Activated CD4-positive, alpha-beta T cell treated with anti-CD3 and anti-CD28 coated beads, Interleukin-2, amount 50 U/mL, for 1 hour (primary cell): ENCODE measurements at regions not wholly inside any gene's neighbourhood (a gene's known extent, or its start where the extent isn't known, plus 50 kb on each side); places are given as distances from the start of the nearest gene placed in this dataset.

Experiments
- DNase-seq: peaks from one replicate; pipeline ENCODE4 v3.0.0-alpha.2; 2020

DNA sequence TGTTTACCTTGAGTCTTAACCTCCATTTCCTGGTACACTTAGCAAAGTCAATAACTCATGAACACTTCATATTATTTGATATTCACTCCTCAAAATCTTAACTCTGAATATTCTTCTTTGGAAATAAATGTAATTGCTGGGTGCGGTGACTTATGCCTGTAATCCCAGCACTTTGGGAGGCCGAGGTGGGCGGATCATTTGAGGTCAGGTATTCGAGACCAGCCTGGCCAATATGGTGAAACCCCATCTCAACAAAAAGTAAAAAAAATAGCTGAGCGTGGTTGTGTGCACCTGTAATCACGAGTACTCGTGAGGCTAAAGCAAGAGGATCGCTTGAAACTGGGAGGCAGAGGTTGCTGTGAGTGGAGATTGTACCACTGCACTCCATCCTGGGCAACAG is 201.3 kb upstream of the DSEL start:
- no peak for DNase-seq

DNA sequence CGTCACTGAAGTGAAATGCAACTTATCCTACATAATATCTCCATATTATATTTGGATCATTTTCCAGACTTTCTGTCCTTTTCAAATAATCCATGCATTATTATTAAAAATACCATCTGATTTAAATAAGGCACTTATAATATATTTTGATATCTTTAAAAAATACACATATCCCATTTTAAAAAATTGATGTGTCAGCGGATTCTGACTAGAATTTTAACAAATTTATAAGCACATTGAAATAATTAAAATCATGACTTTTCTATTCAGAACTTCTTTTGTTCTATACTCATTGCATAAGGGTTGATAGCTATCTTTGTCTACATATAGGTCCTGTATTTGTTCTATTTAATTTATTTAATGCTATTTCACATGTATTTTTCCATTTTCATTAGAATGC is 199.0 kb upstream of the DSEL start:
- no peak for DNase-seq

DNA sequence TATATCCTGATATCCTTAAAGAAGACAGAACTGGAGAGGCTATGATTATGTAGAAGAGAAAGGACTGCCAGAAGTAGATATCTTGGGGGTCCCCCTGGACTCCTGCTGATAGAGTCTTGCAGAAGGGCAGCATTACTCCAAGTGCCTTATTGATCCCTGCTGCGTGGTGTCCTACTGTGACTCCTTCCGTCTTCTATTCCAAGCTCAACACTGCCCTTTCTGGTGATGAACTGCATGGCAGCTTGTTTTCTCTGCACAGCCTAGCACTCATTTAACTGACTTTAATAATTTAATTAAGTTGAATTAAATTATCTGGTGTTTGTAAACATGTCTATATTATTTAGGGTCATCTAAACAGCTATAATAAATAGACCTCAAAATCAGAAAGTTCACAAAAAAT is 194.1 kb upstream of the DSEL start:
- no peak for DNase-seq

DNA sequence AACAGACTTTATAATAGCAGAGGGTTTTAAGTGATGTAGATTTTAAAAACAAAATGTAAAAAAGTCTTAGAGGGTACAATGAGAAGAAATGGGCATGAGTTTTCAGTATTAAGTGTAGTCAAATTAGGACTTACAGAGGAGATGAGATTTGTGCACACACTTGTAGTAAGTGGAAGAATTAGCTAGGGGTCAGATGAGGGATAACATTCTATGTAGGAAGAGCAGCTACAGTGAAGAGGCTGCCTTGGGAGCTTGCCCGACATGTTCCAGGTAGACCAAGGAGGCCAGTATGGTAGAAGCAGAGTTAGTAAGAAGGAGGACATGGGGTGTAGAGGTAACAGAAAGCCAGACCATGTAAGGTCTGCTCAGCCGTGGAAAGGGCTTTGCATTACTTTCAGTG is 189.2 kb upstream of the DSEL start:
- no peak for DNase-seq

DNA sequence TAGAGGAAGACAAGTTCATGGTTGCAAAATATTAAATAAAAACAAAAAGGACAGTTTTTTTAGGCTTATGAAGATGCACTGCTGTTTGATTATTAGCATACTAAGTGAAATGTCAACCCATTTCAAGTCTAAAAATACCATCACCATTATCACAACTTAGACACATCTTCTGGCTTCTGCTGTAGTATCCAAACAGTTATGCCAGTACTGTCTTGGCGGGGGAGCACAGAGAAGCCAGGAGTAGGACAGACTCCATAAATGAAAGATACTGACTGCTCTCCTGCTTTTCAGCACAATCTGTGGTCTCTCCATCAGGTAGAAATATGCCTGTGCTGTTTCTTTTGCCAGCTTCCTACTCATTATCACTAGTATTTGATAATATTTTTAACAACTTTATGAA is 179.2 kb upstream of the DSEL start:
- DNase-seq, result no peak

DNA sequence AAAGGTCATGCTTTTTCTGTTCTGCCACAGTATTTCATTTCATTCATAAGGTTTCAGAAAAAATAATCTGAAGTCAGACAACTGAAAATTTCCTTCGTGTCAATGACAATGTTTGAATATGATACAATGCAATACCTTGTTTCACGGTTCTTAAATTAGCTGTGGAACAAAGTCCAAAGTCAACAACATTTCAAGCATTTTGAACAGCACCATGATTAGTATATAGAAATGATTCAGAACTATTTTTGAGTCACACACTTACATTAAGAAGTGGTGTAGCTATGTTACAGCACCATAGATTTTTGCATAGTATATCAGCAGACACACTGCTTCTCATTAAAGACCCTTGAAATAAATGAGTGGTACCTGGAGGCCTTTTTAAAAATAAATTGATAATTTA is 178.3 kb upstream of the DSEL start:
- DNase-seq, result no peak

DNA sequence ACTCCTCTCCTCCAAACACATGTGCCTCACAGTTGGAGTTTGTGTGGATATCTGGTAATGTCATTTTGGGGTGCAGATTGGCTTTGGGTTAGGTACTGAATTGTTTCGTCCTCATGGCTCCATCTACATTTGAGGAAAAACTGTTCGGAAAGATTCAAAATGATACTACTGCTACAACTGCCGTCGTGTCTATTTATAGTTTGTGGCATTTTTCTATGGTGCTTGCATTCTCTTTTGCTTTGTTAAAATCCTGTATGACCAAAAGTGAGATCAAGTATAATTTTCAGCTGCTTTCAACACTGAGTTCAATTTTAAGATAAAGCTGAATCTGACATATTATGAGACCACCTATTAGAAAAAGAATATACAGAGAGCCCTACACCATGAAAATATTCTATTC is 176.3 kb upstream of the DSEL start:
- DNase-seq, result no peak

DNA sequence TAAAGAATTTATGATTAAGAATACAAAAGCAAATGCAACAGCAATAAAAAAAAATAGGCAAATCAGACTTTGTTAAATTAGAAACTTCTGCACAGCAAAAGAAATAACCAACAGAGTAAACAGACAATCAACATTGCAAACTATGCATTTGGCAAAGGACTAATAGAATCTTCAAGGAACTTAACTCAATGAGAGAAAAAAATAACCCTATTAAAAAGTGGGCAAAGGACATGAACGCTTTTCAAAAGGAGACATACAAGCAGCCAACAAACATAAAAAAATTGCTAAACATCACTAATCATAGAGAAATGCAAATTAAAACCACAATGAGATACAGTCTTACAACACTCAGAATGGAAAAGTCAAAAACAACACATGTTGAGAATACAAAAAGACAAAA is 166.0 kb upstream of the DSEL start:
- DNase-seq, result no peak

DNA sequence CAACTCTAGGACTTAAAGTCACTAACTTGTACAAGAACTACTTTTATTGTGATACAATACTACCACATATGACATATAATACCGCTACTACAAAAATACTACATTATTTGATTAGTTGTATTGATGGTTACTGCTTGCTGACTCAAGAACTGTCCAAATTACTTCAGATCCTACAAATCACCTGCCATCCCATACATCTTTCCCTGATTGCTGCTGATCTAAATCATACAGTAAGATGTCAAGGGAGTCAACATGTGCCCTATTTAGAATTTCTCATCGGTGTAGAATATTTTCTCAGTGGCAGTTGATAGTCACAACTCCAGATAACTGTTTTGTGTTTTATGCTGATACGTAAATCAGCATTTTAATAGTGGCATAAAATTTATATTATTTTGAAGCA is 161.0 kb upstream of the DSEL start:
- no peak for DNase-seq

DNA sequence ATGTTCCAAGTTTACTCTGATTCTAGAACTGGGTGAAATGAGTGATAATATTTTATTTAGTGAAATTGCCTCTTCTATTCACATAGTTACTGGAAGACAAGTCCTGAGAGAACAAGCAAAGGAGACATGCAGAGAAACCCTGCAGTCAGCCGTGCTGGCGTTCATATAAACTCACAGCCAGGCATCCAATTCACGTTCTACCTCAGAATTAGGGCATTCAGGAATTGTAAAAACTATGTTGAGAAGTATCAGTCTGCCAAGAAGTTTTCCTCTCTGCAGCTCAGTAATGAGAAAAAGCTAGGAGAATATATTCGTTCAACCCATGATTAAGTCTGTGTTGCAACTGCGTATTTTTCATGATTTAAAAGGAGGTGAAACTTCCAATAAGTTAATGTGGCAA is 156.2 kb upstream of the DSEL start:
- no peak for DNase-seq

DNA sequence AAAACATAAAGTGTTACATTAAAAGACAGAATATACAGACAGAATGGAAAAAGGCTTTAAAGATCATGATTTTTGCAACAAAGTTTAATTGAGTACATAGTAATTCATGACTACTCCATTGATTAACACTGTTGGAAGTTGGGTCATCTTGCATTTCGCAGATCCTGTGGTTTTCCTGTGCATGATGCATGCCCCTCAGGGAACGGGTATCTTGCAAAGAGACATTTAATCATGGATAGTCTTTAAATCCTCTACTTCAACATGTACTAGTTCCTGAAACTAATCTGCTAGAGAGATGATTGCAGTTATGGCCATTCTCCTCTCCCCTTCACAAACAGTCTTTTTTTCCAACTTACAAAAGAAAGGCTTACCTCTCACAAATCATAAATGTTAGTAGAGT is 155.6 kb upstream of the DSEL start:
- DNase-seq, result no peak

DNA sequence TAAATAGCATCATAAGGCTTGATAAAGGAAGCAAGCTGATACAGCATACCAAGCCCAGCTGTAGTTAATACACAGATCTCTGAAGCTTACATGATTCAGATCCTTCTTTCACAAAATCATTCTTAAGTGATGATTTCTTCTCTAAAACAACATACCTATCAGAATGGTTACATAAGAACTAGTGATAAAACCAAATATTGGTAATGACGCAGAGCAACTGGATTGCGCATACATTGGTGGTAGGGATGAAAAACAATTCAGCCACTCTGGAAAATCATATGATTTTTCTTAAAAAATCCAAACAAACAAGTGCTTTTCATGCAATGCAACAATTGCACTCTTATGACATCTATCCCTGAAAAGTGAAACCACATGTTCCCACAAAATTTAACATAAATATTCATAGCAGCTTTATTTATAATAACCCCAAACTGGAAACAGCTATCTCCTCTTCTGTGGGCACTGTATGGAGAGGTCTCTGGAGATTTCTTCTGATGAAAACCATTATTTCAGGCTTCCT is 153.6 kb upstream of the DSEL start:
- no peak for DNase-seq

DNA sequence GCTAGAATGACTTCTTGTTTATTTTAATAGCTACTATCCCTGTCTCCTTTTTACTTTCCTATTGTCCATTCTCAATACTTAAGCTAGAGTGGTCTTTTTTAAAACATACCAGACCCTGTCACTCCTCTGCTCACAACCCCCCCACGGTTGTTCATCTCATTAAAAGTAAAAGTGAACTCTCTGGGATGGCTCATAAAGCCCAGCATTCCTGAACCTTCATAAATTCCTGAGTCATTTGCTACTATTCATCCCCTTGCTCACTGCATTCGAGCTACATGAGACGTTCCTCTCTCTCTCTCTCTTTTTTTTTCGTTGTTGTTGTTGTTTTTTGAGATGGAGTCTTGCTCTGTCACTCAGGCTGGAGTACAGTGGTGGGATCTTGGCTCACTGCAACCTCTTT is 148.7 kb upstream of the DSEL start:
- no peak for DNase-seq

DNA sequence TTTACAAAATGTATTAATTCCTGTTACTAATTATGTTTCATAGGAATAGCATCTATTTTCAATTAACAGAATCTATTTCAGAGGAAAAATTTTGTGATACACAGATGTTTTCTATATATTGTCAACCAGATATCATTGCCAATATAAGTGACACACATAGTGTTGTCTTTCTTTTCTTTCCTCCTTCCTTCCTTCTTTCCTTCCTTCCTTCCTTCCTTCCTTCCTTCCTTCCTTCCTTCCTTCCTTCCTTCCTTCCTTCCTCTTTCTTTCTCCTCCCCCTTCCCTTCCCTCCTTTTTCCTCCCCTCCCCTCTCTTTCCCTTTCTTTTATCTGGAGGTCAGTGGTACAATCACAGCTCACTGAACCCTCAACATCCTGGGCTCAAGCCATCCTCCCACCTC is 146.5 kb upstream of the DSEL start:
- DNase-seq, result no peak

DNA sequence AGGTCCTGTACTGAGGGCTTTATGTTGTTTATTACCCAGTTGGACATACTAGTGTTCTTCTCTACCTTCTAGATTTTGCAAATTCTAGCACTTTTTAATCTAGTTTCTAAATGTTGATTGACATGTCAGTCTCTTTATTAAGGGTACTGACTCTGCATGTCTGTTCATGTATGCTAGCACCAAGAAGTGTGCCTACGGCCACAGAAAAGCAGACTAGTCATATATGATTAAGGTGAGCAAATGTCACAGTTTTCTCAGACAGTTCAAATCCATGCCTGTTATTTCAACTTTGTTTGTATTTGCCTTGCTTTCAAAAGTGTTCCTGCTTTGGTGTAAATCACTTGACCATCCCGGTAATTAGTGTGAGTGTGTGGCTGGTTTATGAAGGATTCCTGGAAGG is 145.0 kb upstream of the DSEL start:
- no peak for DNase-seq

DNA sequence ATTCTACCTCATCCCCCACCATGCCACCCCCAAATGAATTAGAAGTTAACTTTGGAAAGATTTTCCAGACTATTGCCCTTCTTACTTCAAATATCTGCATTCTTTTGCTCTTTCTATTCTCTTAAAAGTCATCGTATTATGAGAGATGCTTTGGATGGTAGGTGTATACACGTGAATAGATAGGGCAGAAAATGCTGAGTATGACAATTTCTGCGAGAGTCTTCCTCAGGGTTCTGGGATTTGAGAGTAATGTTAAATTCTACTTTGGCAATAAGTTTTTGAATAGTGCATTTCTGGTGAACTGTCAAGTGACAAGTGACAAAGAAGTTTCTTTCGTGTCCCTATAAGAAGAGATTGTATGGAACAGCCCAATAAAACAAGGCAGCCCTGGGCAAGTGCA is 137.6 kb upstream of the DSEL start:
- no peak for DNase-seq

DNA sequence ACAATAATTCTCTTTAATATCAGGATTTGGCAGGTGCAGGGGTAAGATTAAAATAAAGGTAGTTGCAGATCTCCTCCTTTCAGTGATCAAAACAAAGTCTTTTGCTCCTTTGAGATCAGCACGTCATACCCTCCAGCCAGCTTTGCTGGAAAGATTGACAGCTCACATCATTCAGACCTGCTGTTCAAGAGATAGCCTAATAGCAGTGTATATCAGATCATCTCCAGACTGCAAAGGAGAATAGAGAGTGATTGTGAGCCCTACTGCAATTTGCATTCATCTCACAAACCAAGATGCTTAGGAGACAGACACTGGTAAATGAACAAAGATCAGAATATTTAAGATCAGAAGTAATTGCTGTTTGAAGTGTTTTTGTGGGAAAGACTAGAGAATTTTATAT is 135.8 kb upstream of the DSEL start:
- no peak for DNase-seq

DNA sequence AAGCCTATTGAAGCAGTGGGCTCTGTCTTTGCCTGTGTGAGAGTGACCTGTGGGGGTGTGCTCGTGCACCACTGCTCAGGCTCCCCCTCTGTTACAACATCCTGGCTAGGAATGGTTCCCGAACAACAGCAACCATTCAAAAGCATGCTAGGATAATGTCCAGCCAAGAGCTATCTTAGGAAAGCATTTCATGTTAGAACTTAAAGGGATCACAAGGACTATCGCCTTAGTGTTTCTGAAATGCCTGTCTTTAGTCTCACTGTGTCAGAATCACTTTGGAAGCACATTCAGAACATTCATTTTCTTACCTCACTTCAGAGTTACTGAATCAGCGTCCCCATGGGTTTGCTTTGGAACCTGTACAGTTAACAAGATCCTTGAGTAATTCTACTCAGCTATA is 134.9 kb upstream of the DSEL start:
- DNase-seq, result no peak

DNA sequence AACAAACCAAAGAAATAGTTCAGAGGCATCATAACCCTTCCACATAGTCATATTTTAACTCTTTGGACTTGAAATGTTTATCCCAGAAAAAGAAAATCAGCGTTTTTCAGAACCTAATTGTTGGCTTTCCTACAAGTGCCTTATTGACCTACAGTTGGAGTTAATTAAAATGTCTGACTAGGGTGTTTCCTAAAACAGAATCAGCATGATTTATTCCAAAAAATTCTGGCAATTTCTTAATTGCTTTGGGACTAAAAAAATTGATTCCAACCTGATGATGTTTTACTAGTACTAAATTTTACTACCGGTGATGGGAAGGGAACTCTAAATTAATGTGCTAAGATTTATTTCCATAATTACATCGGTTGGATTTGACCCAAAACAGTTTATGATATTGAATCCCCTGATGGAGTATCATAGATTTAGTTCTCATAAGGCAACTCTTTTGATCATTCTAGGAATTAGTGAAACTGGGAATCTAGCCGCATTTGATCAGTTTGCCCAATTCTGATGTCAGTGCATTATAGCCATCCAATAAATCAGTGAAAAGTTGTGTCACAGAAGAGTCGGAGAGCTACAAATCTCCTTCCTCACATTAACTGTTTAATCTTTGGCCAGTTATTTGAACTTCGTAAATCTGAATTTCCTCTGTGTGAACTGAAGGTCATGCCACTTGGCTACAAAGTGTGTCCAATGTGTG is 134.3 kb upstream of the DSEL start:
- DNase-seq, result no peak

DNA sequence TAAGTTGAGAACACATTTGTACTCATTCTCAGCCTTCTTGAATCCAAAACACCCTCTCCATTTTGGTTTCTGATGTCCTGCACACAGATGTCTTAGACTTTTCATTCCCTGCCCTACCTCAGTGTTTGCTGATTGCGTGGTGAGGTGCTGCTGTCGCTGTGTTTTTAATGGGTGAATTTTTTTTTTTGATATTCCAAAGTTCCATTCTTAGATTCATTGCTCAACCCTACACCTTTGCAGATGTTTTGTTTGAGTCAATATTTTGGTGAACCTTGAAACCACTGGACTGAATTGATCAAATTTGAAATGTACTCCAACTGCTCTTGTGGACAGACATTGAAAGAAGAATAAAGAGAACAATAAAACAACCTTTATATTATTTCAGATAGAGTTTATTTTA is 130.4 kb upstream of the DSEL start:
- no peak for DNase-seq

DNA sequence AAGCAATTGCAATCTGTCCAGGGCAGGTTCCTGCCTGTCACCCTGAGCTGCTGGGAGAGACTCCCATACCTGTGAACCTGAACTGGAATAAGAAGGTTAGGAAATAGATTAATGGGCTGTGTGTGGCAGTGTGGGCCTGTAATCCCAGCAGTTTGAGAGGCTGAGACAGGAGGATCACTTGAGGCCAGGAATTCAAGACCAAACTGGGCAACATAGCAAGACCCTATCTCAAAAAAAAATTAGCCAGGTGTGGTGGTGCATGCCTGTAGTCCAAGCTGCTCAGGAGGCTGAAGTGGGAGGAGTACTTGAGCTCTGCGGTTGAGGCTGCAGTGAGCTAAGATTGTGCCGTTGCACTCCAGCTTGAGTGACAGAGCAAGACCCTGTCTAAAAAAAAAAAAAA is 127.7 kb upstream of the DSEL start:
- DNase-seq, result no peak

DNA sequence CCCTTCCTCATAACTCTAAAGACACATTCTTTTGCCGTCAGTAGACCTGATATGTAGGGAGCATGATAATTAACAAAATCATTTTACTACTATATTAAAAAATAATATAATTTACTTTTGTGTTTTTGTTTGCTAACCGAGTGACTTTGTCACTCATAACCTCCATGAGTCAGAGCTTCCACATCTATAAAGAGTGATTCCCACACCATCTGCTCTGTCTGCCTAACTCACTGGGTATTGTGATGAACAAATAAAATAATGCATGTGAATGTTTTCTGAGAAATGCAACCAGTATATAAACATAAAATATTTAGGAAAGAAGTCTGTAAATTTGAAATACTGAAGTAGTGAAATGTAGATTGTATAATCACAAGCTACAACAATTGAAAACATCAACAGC is 123.4 kb upstream of the DSEL start:
- no peak for DNase-seq

DNA sequence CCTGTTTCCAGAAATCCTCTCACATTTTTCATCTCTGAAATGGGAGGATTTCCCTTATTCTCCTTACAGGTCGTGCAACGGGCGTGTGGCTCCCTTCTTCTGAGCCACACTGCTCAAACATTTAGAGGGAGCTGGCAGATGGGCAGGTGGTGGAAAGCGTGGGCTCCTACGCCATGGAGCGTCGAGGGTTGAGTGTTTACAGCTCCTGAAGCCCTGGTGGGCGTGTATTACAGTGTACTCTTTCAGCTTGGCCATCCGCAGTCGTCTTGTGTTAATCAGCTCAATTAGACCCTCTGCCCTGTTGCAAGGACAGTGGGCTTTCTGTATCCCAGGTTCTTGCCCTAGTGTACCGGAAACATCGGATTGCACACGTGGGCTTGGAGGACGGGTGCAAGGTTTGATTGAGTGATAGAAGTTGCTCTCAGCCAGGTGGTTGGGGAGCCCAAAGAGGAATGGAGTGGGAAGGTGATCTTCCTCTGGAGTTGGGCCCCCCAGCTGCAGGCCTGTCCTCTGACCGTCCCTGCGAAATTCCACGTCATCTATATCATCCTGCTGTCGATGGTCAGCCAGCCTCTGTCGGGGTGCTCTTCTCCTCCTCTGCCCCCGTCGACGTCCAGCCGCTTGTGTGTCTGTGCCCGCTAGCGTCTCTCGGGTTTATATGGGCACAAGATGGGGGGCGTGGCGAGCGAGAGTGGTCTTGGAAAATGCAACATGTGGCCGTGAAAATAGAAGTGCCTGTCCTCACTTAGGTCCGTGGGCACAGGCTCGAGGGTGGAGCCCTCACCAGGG is 120.3 kb upstream of the DSEL start:
- no peak for DNase-seq

DNA sequence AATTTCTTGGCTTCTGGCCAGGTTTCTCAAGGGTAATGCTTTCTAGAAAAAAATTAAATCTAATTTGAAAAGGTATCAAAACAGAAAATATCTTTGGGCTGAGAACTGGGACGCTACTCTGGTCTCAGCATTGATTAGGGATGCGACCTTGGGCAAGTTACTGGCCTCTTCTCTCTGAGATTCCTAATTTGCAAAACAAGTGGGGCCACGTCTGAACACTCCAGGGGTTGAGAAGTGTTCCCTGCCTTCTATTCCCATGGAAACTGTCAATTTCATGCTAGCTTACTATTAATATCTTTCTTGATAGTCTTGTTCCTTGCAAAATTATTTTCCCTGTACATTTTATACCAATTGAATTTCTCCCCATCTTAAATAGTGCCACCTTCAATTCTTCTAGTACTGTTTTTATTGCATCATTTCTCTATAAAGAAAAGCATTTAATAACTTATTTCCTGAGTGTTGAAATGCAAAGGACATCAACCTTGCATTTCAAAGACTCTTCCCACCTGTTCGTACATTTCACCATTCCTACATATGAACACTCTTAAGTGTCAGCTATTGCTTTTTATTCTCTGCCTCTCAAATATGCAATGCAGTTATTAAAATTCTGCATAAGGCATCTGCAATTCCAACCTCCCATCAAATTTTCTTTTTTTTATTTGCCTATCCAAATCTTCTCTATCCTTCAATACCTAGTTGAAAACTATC is 118.3 kb upstream of the DSEL start:
- DNase-seq, result no peak
